HG02763 (cell line): ENCODE measurements at regions not wholly inside any gene's neighbourhood (a gene's known extent, or its start where the extent isn't known, plus 50 kb on each side); places are given as distances from the start of the nearest gene placed in this dataset.

Source experiments
- ATAC-seq: cut with Tn5 transposase; IDR thresholded peaks from one replicate; pipeline ENCODE4 v1.9.1; 2021; ENCODE audit warnings: mild to moderate bottlenecking, moderate library complexity; ENCODE audit not compliant: unreplicated experiment

- no peak for ATAC-seq
These were observed 109.5 kb upstream of the LMO4 start for GRCh38 chr1:87219141-87219540.

- ATAC-seq: no peak
These were observed 109.1 kb upstream of the LMO4 start for GRCh38 chr1:87219626-87220025.

- no peak for ATAC-seq
These were observed 107.7 kb upstream of the LMO4 start for GRCh38 chr1:87220993-87221392.

- ATAC-seq: no peak
These were observed 104.5 kb upstream of the LMO4 start for GRCh38 chr1:87224201-87224600.

GRCh38 chr1:87225171-87225570 lies 103.5 kb upstream of the LMO4 start:
- ATAC-seq: no peak

GRCh38 chr1:87226341-87226760 lies 102.3 kb upstream of the LMO4 start:
- ATAC-seq: peak; percentile 43

GRCh38 chr1:87227651-87228050 lies 101.0 kb upstream of the LMO4 start:
- no peak for ATAC-seq

- ATAC-seq: no peak
These were observed 98.2 kb upstream of the LMO4 start for GRCh38 chr1:87230501-87230900.

GRCh38 chr1:87231703-87232367 lies 96.8 kb upstream of the LMO4 start:
- no peak for ATAC-seq

- no peak for ATAC-seq
These were observed 92.1 kb upstream of the LMO4 start for GRCh38 chr1:87236585-87236984.

- ATAC-seq: no peak
These were observed 88.6 kb upstream of the LMO4 start for GRCh38 chr1:87239997-87240605.

GRCh38 chr1:87240661-87241285 lies 87.9 kb upstream of the LMO4 start:
- no peak for ATAC-seq

GRCh38 chr1:87242445-87243185 lies 86.1 kb upstream of the LMO4 start:
- ATAC-seq: no peak

GRCh38 chr1:87243573-87243972 lies 85.1 kb upstream of the LMO4 start:
- ATAC-seq: no peak

GRCh38 chr1:87246436-87246835 lies 82.2 kb upstream of the LMO4 start:
- ATAC-seq: no peak

- no peak for ATAC-seq
These were observed 78.9 kb upstream of the LMO4 start for GRCh38 chr1:87249803-87250202.

- no peak for ATAC-seq
These were observed 78.3 kb upstream of the LMO4 start for GRCh38 chr1:87250336-87250735.

GRCh38 chr1:87252406-87252805 lies 76.3 kb upstream of the LMO4 start:
- no peak for ATAC-seq

GRCh38 chr1:87262688-87263087 lies 66.0 kb upstream of the LMO4 start:
- ATAC-seq: no peak

- no peak for ATAC-seq
These were observed 65.4 kb upstream of the LMO4 start for GRCh38 chr1:87263281-87263680.

- ATAC-seq: no peak
These were observed 64.9 kb upstream of the LMO4 start for GRCh38 chr1:87263785-87264184.

GRCh38 chr1:87264976-87265375 lies 63.7 kb upstream of the LMO4 start:
- no peak for ATAC-seq
